Testis (tissue), 2 donors: ENCODE measurements at regions not wholly inside any gene's neighbourhood (a gene's known extent, or its start where the extent isn't known, plus 50 kb on each side); places are given as distances from the start of the nearest gene placed in this dataset.

Experiments used
- CTCF ChIP-seq, 3 experiments: fragments of 450-650 bp in 2 of 3; fragments of 200-600 bp in 1 of 3; sonication (generic) in 1 of 3; IDR thresholded peaks; one replicate each; pipeline ENCODE4 v1.5.1; 2016 to 2019; ENCODE audit warnings: antibody characterized with exemption in 3 of 3, mild to moderate bottlenecking in 2 of 3, moderate library complexity in 1 of 3
- POLR2A ChIP-seq: fragments of 450-650 bp; IDR thresholded peaks from one replicate; pipeline ENCODE4 v1.6.1; 2017; ENCODE audit warnings: antibody characterized with exemption, mild to moderate bottlenecking, moderate library complexity

GRCh38 chrX:39212456-39212855, 411.2 kb downstream of the MID1IP1 start:
- no peak for TF ChIP-seq CTCF (IDR thresholded peaks at IDR 0.05)
- TF ChIP-seq POLR2A, result no peak
